Endothelial cell of umbilical vein (primary cell): ENCODE measurements at regions not wholly inside any gene's neighbourhood (a gene's known extent, or its start where the extent isn't known, plus 50 kb on each side); places are given as distances from the start of the nearest gene placed in this dataset.
"Not testable (repeated sequence)": the region's sequence is repeated elsewhere in the genome, so short reads cannot be mapped to it uniquely, and the experiment has no call there.

Source experiments
- BruUV-seq: library from RNA; stranded (reverse); fragments of 400-500 nt; replicated peaks from 2 replicates; lab custom pipeline; 2021; lab: Mats Ljungman, UMichigan
- CTCF ChIA-PET: fragments of 300-600, 350-600 bp; sonication (Branson Sonifier 250); formaldehyde crosslinking; loops from one replicate; lab custom pipeline; 2021; ENCODE audit warnings: antibody characterized with exemption, inconsistent platforms; lab: Charles Lee
- POLR2A ChIA-PET: fragments of 300-600, 350-600 bp; sonication (Branson Sonifier 250); formaldehyde crosslinking; loops from one replicate; lab custom pipeline; 2021; ENCODE audit warnings: antibody characterized with exemption, inconsistent platforms; lab: Charles Lee
- DNase-seq: peaks from one replicate; pipeline ENCODE4 v3.0.0-alpha.2; 2011; ENCODE audit warnings: low read depth, low spot score
- FAIRE-seq: peaks from 2 replicates; lab custom pipeline; 2011; peaks lifted over from hg19 to GRCh38; lab: Jason Lieb, UNC
- H2AFZ ChIP-seq: 2 replicates; pipeline ENCODE4 v1.6.0; 2012; ENCODE audit warnings: low read depth, low read length, control low read depth, inconsistent platforms
- H3K27ac ChIP-seq: 2 replicates; pipeline ENCODE4 v1.5.1; 2011; ENCODE audit warnings: low read depth, mild to moderate bottlenecking, control low read depth, low read length, moderate library complexity; ENCODE audit not compliant: insufficient read depth
- H3K27me3 ChIP-seq, 2 experiments: 2 replicates each; pipeline versions ENCODE4 v1.6.0 to v1.6.1; 2011; ENCODE audit warnings: low read length in 2 of 2, mixed read lengths in 1 of 2; ENCODE audit not compliant: control insufficient read depth in 2 of 2, insufficient read depth in 2 of 2
- H3K36me3 ChIP-seq, 2 experiments: 2 replicates in 1 of 2; 3 replicates in 1 of 2; pipeline ENCODE4 v1.5.1; 2011; ENCODE audit warnings: low read length in 2 of 2, mild to moderate bottlenecking in 1 of 2, moderate library complexity in 1 of 2; ENCODE audit not compliant: control insufficient read depth in 2 of 2, insufficient read depth in 2 of 2; ENCODE audit errors: extremely low read depth in 1 of 2
- H3K4me1 ChIP-seq: 3 replicates; pipeline ENCODE4 v1.5.1; 2011; ENCODE audit warnings: mild to moderate bottlenecking, low read length; ENCODE audit not compliant: control insufficient read depth, insufficient read depth; ENCODE audit errors: extremely low read depth
- H3K4me2 ChIP-seq: 2 replicates; pipeline ENCODE4 v1.6.1; 2011; ENCODE audit warnings: low read length, control low read depth, mixed read lengths; ENCODE audit not compliant: insufficient read depth
- H3K4me3 ChIP-seq, 3 experiments: fragments of 200-600 bp in 1 of 3; sonication (generic), shearing (Covaris generic) in 1 of 3; replicated peaks in 1 of 3; 2 replicates each; pipeline ENCODE4 v1.5.1; 2011 to 2016; ENCODE audit warnings: control low read depth in 3 of 3, low read length in 3 of 3, mild to moderate bottlenecking in 2 of 3, inconsistent platforms in 1 of 3, low read depth in 1 of 3, moderate library complexity in 1 of 3; ENCODE audit not compliant: insufficient read depth in 1 of 3
- H3K79me2 ChIP-seq: 2 replicates; pipeline ENCODE4 v1.6.0; 2012; ENCODE audit warnings: low read length, inconsistent platforms; ENCODE audit not compliant: control insufficient read depth, insufficient read depth
- H3K9ac ChIP-seq: replicated peaks from 2 replicates; pipeline ENCODE3; 2011; ENCODE audit warnings: low read length, control low read depth; ENCODE audit not compliant: insufficient read depth; ENCODE audit errors: extremely low read depth
- H3K9me1 ChIP-seq: replicated peaks from 3 replicates; pipeline ENCODE4 v1.6.0; 2011; ENCODE audit warnings: mild to moderate bottlenecking, low read length; ENCODE audit not compliant: control insufficient read depth, insufficient read depth; ENCODE audit errors: extremely low read depth
- H3K9me3 ChIP-seq: replicated peaks from 2 replicates; pipeline ENCODE4 v1.5.1; 2012; ENCODE audit warnings: low read length, inconsistent platforms; ENCODE audit not compliant: control insufficient read depth, insufficient read depth
- H4K20me1 ChIP-seq: replicated peaks from 2 replicates; pipeline ENCODE3; 2011; ENCODE audit warnings: mild to moderate bottlenecking, low read length; ENCODE audit not compliant: control insufficient read depth, insufficient read depth; ENCODE audit errors: extremely low read depth
- CTCF ChIP-seq, 2 donors: IDR thresholded peaks; 1 replicate in 1 of 2; 2 replicates in 1 of 2; pipeline ENCODE4 v1.5.1; 2011; ENCODE audit warnings: low read length in 2 of 2, mild to moderate bottlenecking in 2 of 2, moderate library complexity in 2 of 2, control low read depth in 1 of 2, inconsistent platforms in 1 of 2, low read depth in 1 of 2; ENCODE audit not compliant: insufficient read depth in 1 of 2; ENCODE audit errors: extremely low read depth in 1 of 2
- EZH2 ChIP-seq: IDR thresholded peaks from 2 replicates; pipeline ENCODE4 v1.6.1; 2012; ENCODE audit warnings: borderline replicate concordance, low read depth, mild to moderate bottlenecking, moderate library complexity, low read length, inconsistent platforms; ENCODE audit not compliant: severe bottlenecking
- FOS ChIP-seq: IDR thresholded peaks from 2 replicates; pipeline ENCODE4 v1.6.1; 2011; ENCODE audit warnings: mild to moderate bottlenecking, low read length, moderate library complexity, borderline replicate concordance; ENCODE audit not compliant: insufficient read depth
- GATA2 ChIP-seq: IDR thresholded peaks from 2 replicates; pipeline ENCODE4 v1.7.0; 2011; ENCODE audit warnings: low read depth, mild to moderate bottlenecking, moderate library complexity, mixed read lengths, low read length; ENCODE audit not compliant: insufficient read length, insufficient read depth
- JUN ChIP-seq: IDR thresholded peaks from 2 replicates; pipeline ENCODE4 v1.6.1; 2011; ENCODE audit warnings: borderline replicate concordance, low read depth; ENCODE audit not compliant: insufficient read length, insufficient read depth
- MAX ChIP-seq: IDR thresholded peaks from 2 replicates; pipeline ENCODE4 v1.6.1; 2011; ENCODE audit not compliant: insufficient read depth, insufficient read length
- MYC ChIP-seq: IDR thresholded peaks from one replicate; pipeline ENCODE4 v1.6.1; 2011; ENCODE audit warnings: mild to moderate bottlenecking, low read depth, low read length
- POLR2A ChIP-seq: IDR thresholded peaks from 2 replicates; pipeline ENCODE4 v1.6.1; 2012; ENCODE audit warnings: low read depth, mild to moderate bottlenecking, control low read depth, low read length
- POLR2AphosphoS5 ChIP-seq: IDR thresholded peaks from 2 replicates; pipeline ENCODE4 v1.6.1; 2012; ENCODE audit warnings: low read depth, mild to moderate bottlenecking, control low read depth, low read length, moderate library complexity; ENCODE audit not compliant: insufficient read depth
- dilution Hi-C: fragments of 300-500 bp; cut with MboI; formaldehyde crosslinking; loops from one replicate; pipeline ENCODE4 v1.15.0; 2019; ENCODE audit warnings: low sequenced_read_pairs; ENCODE audit not compliant: extremely low pct_ligation_motif_present
- intact Hi-C: fragments of 100-400 bp; cut with micrococcal nuclease; formaldehyde crosslinking; loops from one replicate; pipeline ENCODE4 v1.10.0; 2022

GRCh38 chr2:242044313-242044590 is 174.7 kb downstream of the RTP5 start:
- TF ChIP-seq FOS = no peak
- no peak for TF ChIP-seq EZH2
- no peak for TF ChIP-seq JUN
- TF ChIP-seq MYC = no peak
- no peak for TF ChIP-seq MAX
- TF ChIP-seq GATA2 = no peak
- no peak for TF ChIP-seq CTCF (IDR thresholded peaks at IDR 0.05; ENCODE audit: extremely low read depth in 1 of 2, insufficient read depth in 1 of 2, low read depth in 1 of 2, low read length in 2 of 2)
- TF ChIP-seq POLR2AphosphoS5 = no peak
- TF ChIP-seq POLR2A = no peak
- Histone ChIP-seq H3K79me2 (no peaks in the 10 kb centered on the region), H3K4me1 (no peaks in the 10 kb centered on the region), H3K9me3 (no peaks in the 10 kb centered on the region), H4K20me1 (no peaks in the 10 kb centered on the region), H3K27ac (no peak overlapping the region), H3K27me3 (peaks cover 0 to 11% of the 10 kb centered on the region in 2 experiments), H3K9ac (no peak overlapping the region), H3K9me1 (no peaks in the 10 kb centered on the region), H2AFZ (no peak overlapping the region), H3K4me3 (no peak overlapping the region), H3K4me2 (no peak overlapping the region), H3K36me3 (no peaks in the 10 kb centered on the region)
- POLR2A ChIA-PET = no interaction called here
- dilution Hi-C loops (no loop called here), intact Hi-C loops (no loop called here)
- DNase-seq (no peak), FAIRE-seq (no peak)
- no TSS peak for BruUV-seq
- CTCF ChIA-PET = no interaction called here

GRCh38 chr2:242045596-242046144 is 176.1 kb downstream of the RTP5 start:
- H3K4me1 ChIP-seq, POLR2A ChIA-PET, H3K79me2 ChIP-seq, H3K36me3 ChIP-seq, intact Hi-C loops, CTCF ChIA-PET, BruUV-seq, DNase-seq, H3K4me3 ChIP-seq, H3K9me3 ChIP-seq, H4K20me1 ChIP-seq, H3K9ac ChIP-seq, H3K9me1 ChIP-seq, dilution Hi-C loops, H3K27ac ChIP-seq, H3K4me2 ChIP-seq, FAIRE-seq, H2AFZ ChIP-seq: not testable (repeated sequence)
- H3K27me3 ChIP-seq = peaks cover 0 to 15% of the 10 kb centered on the region in 2 experiments
